Loucy (cell line): ENCODE measurements at regions not wholly inside any gene's neighbourhood (a gene's known extent, or its start where the extent isn't known, plus 50 kb on each side); places are given as distances from the start of the nearest gene placed in this dataset.

Experiments
- H2AFZ ChIP-seq: fragments of 200-600 bp; sonication (generic); 2 replicates; pipeline ENCODE4 v1.6.0; 2016; ENCODE audit warnings: antibody characterized with exemption, mild to moderate bottlenecking, low read length, moderate library complexity
- H3F3A ChIP-seq: fragments of 200-600 bp; 2 replicates; pipeline ENCODE4 v1.6.0; 2016; ENCODE audit warnings: antibody characterized with exemption, low read depth, mild to moderate bottlenecking
- H3K27me3 ChIP-seq: fragments of 200-600 bp; sonication (generic); 2 replicates; pipeline ENCODE4 v1.6.1; 2014; ENCODE audit warnings: low read length, mild to moderate bottlenecking; ENCODE audit not compliant: insufficient read depth, poor library complexity, severe bottlenecking
- H3K36me3 ChIP-seq: fragments of 200-600 bp; sonication (generic); 2 replicates; pipeline ENCODE4 v1.6.1; 2016; ENCODE audit warnings: low read length; ENCODE audit not compliant: insufficient read depth
- H3K4me1 ChIP-seq: fragments of 200-600 bp; sonication (generic); 2 replicates; pipeline ENCODE4 v1.5.1; 2014; ENCODE audit warnings: low read length, mild to moderate bottlenecking; ENCODE audit not compliant: insufficient read depth, poor library complexity, severe bottlenecking
- H3K4me2 ChIP-seq: fragments of 200-600 bp; sonication (generic); 2 replicates; pipeline ENCODE4 v1.6.0; 2014; ENCODE audit warnings: antibody characterized with exemption, low read length, low read depth, mild to moderate bottlenecking; ENCODE audit not compliant: poor library complexity, severe bottlenecking
- H3K4me3 ChIP-seq: fragments of 200-600 bp; sonication (generic); 2 replicates; pipeline ENCODE4 v1.5.1; 2014; ENCODE audit warnings: low read length, mild to moderate bottlenecking, mixed read lengths; ENCODE audit not compliant: poor library complexity, severe bottlenecking
- H3K79me2 ChIP-seq: fragments of 200-600 bp; sonication (generic); 2 replicates; pipeline ENCODE4 v1.6.1; 2014; ENCODE audit warnings: low read length; ENCODE audit not compliant: insufficient read depth
- H3K9ac ChIP-seq: fragments of 200-600 bp; sonication (generic); 2 replicates; pipeline ENCODE4 v1.6.0; 2014; ENCODE audit warnings: mild to moderate bottlenecking, low read depth, low read length, moderate library complexity; ENCODE audit not compliant: poor library complexity, severe bottlenecking
- H3K9me2 ChIP-seq: fragments of 200-600 bp; sonication (generic); replicated peaks from 2 replicates; pipeline ENCODE4 v1.6.1; 2016; ENCODE audit warnings: low read depth, low read length, mixed read lengths
- H3K9me3 ChIP-seq: fragments of 200-600 bp; sonication (generic); 2 replicates; pipeline ENCODE4 v1.6.1; 2014; ENCODE audit warnings: mild to moderate bottlenecking, antibody characterized with exemption, low read length, low read depth; ENCODE audit not compliant: insufficient read depth
- H4K20me1 ChIP-seq: fragments of 200-600 bp; sonication (generic); 2 replicates; pipeline ENCODE4 v1.6.0; 2014; ENCODE audit warnings: antibody characterized with exemption, low read length, mild to moderate bottlenecking; ENCODE audit not compliant: insufficient read depth, poor library complexity, severe bottlenecking
- CTCF ChIP-seq: fragments of 200-600 bp; sonication (generic); conservative IDR thresholded peaks from 2 replicates; pipeline ENCODE4 v1.5.1; 2014; ENCODE audit warnings: mild to moderate bottlenecking, antibody characterized with exemption, low read length
- EZH2phosphoT487 ChIP-seq: fragments of 200-600 bp; IDR thresholded peaks from 2 replicates; pipeline ENCODE4 v1.6.1; 2018; ENCODE audit warnings: antibody characterized with exemption, mild to moderate bottlenecking, moderate library complexity, borderline replicate concordance

GRCh38 chr6:169981969-169982368 lies 230.5 kb downstream of the ERMARD start:
- Histone ChIP-seq H4K20me1 (no peaks in the 10 kb centered on the region), H2AFZ (no peak overlapping the region), H3K9me3 (peaks cover 9% of the 10 kb centered on the region; the same call in 1 of the 2 replicates), H3K27me3 (no peaks in the 10 kb centered on the region), H3K36me3 (no peaks in the 10 kb centered on the region), H3K4me1 (no peaks in the 10 kb centered on the region), H3K4me3 (no peak overlapping the region), H3K9ac (no peak overlapping the region), H3K79me2 (no peaks in the 10 kb centered on the region), H3F3A (no peaks in the 10 kb centered on the region), H3K4me2 (no peak overlapping the region), H3K9me2 (no peaks in the 10 kb centered on the region)
- TF ChIP-seq EZH2phosphoT487 (no peak), CTCF (no peak)

- Histone ChIP-seq H2AFZ (no peak overlapping the region), H3K9me3 (peaks cover 9% of the 10 kb centered on the region; the same call in 1 of the 2 replicates), H3K4me1 (no peaks in the 10 kb centered on the region), H3K4me2 (no peak overlapping the region), H3K9me2 (no peaks in the 10 kb centered on the region), H3F3A (no peaks in the 10 kb centered on the region), H3K9ac (no peak overlapping the region), H3K27me3 (no peaks in the 10 kb centered on the region), H4K20me1 (no peaks in the 10 kb centered on the region), H3K36me3 (no peaks in the 10 kb centered on the region), H3K4me3 (no peak overlapping the region), H3K79me2 (no peaks in the 10 kb centered on the region)
- TF ChIP-seq EZH2phosphoT487 (no peak), CTCF (no peak)
Observed at GRCh38 chr6:169981568-169981967, 230.1 kb downstream of the ERMARD start.

- Histone ChIP-seq H3K4me1 (no peaks in the 10 kb centered on the region), H2AFZ (no peak overlapping the region), H3K79me2 (no peaks in the 10 kb centered on the region), H3K27me3 (no peaks in the 10 kb centered on the region), H3K9ac (no peak overlapping the region), H4K20me1 (no peaks in the 10 kb centered on the region), H3K9me2 (no peaks in the 10 kb centered on the region), H3K4me2 (no peak overlapping the region), H3F3A (no peaks in the 10 kb centered on the region), H3K36me3 (no peaks in the 10 kb centered on the region), H3K4me3 (no peak overlapping the region), H3K9me3 (peaks cover 7% of the 10 kb centered on the region; the same call in 1 of the 2 replicates)
- TF ChIP-seq EZH2phosphoT487 (no peak), CTCF (no peak)
Observed at GRCh38 chr6:169980826-169981450, 229.5 kb downstream of the ERMARD start.
